Caki2 (cell line): ENCODE measurements at regions not wholly inside any gene's neighbourhood (a gene's known extent, or its start where the extent isn't known, plus 50 kb on each side); places are given as distances from the start of the nearest gene placed in this dataset.

ENCODE experiments used
- DNase-seq: peaks from one replicate; pipeline ENCODE4 v3.0.0-alpha.2; 2015; ENCODE audit warnings: low read depth
- in situ Hi-C: cut with HindIII; loops from 2 replicates; pipeline ENCODE4 v1.10.0; 2016; ENCODE audit warnings: low sequenced_read_pairs, low pct_unique_long_range_greater_than_20kb, mixed read lengths

GRCh38 chr10:42930516-42931192 is 146.2 kb upstream of the RET start:
- in situ Hi-C loops, result no loop called here
- no peak for DNase-seq

DNA sequence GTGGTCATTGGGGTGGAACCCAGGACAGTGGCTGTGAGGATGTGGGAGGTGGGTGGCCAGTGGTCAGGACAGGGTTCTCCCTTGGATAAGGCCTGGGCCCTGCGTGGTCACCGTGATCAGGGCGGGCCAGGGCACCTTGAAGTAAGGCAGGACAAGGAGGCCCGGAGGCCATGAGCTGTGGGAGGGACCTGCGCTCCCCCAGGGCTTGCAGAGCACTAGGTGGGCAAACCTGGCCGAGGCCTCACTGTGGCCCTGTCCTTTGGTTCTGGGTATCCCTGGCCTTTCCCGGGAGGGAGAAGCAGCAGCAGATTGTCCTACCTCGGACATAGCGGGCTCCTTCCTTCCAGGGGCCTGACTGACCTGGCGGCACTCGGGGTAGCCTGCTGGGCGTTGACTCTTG is 144.8 kb upstream of the RET start:
- in situ Hi-C loops, result no loop called here
- no peak for DNase-seq

DNA sequence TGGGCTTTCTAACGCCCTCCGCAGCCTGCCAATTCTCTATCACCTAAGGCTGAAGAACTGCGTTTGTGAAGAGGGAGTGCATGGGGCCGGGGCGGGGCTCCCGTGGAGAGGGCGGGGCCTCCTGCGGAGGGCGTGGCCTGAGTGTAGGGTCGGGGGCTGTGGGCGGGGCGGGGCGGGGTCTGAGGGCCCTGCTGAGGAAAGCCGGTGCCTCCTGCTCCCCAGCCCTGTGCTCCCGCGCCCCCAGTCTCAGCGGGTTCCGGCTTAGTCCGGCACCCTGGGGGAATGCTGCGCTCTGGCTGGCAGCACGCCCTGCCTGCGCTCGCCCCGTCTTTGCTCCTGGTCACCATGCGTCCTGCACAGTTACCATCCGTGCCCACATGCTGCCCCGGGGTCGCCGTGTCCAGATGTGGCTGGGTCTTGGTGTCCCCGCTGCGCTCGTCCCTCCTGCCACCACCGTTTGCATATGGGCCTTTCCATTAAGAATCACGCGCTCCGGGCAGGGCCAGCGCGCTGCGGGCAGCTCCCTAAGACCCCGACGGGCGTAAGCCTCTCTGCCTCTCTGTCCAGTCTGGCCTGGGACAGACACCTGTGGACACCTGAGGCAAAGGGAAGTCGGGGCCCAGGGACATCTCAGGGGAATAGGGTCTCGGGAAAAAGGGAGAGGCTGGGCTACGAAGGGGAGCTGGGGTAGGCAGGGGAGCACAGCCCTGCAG is 144.0 kb upstream of the RET start:
- in situ Hi-C loops, result no loop called here
- DNase-seq, result no peak

DNA sequence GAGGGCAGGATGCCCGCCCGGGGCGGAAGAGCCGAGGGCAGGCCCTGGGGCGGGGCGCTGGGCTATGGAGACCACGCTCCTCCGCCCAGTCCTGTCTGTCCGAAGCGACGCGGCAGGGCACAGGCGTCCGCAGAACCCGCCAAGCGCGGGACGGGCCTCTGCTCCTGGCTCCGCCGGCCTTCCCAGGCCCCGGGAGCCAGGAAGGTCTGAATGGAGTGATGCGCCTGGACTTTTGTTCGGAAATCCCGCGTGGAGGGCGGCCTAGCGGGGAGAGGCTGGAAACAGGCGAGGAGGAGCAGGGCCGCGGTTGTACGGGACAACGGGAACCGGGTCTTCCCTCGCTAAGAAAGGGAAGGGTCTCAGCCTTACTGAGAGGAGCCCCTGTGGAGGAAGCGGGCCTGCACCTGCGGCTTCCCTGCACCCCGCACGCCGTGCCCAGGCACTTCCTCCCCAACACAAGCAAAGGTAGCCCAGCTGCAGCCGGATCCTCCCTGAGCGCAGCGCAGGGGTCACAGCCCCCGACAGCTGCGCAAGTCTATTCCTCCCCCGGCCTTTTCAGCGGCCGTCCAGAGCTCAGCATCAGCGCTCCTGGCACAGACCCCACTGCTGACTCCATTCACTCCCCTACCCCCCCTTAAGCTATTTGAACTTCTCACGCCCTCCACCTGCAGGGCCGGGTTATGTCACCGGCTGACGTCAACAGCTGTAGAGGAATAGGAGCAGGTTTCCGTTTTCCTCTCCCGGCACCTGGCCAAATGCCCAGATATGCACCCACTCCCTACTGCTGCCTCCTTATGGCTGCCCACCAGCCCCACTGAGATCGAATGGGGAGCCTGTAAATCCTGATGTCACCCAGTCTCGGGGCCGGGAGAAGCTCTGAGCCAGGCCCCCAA is 143.2 kb upstream of the RET start:
- DNase-seq, result no peak
- in situ Hi-C loops, result no loop called here

- no peak for DNase-seq
- in situ Hi-C loops, result no loop called here
Observed at GRCh38 chr10:42934351-42934811, 142.5 kb upstream of the RET start.

- DNase-seq, result no peak
- in situ Hi-C loops, result no loop called here
Observed at GRCh38 chr10:42934842-42935241, 142.0 kb upstream of the RET start.

- no peak for DNase-seq
- in situ Hi-C loops, result no loop called here
Observed at GRCh38 chr10:42935466-42935865, 141.4 kb upstream of the RET start.

DNA sequence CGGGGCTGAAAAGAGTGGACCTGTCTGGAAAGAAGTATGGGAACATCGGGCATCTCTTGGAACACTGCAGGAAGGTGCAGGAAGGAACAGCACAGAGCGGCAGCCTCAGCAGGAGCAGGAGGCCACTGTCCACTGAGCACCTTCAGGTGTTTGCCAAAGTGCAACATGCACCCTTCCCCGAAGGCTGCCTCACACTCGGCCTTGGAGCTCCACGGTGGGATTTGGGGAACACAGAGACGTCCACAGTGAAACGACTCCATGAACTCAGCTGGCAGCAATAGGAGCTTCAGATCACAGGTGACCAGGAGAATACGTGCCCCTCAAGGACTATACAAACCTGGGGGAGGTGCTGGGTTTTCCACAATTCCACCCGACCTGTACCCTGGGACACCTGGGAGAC is 140.3 kb upstream of the RET start:
- no peak for DNase-seq
- in situ Hi-C loops, result no loop called here

- DNase-seq, result no peak
- in situ Hi-C loops, result no loop called here
Observed at GRCh38 chr10:42937048-42937447, 139.8 kb upstream of the RET start.

- DNase-seq, result no peak
- in situ Hi-C loops, result no loop called here
Observed at GRCh38 chr10:42937649-42938180, 139.2 kb upstream of the RET start.

- in situ Hi-C loops, result no loop called here
- no peak for DNase-seq
Observed at GRCh38 chr10:42938351-42938750, 138.5 kb upstream of the RET start.

DNA sequence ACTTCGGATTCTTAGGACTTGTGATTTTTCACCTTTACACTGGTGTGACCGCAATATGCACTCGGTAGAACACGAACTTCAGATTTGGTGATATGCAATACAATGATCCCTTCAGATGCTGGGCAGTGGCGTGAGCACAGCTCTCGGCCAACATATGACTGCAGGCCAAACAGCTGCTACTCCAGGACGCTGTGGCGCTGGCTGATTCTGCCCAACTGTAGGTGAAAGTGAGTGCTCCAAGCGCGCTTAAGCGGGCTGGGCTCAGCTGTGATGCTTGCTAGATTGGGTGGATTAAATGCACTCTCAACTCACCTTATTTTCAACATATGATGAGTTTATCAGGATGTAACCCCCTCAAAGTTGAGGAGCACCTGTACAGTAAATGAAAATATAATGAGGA is 137.6 kb upstream of the RET start:
- in situ Hi-C loops, result no loop called here
- DNase-seq, result no peak

- in situ Hi-C loops, result no loop called here
- no peak for DNase-seq
Observed at GRCh38 chr10:42939685-42940366, 137.0 kb upstream of the RET start.

DNA sequence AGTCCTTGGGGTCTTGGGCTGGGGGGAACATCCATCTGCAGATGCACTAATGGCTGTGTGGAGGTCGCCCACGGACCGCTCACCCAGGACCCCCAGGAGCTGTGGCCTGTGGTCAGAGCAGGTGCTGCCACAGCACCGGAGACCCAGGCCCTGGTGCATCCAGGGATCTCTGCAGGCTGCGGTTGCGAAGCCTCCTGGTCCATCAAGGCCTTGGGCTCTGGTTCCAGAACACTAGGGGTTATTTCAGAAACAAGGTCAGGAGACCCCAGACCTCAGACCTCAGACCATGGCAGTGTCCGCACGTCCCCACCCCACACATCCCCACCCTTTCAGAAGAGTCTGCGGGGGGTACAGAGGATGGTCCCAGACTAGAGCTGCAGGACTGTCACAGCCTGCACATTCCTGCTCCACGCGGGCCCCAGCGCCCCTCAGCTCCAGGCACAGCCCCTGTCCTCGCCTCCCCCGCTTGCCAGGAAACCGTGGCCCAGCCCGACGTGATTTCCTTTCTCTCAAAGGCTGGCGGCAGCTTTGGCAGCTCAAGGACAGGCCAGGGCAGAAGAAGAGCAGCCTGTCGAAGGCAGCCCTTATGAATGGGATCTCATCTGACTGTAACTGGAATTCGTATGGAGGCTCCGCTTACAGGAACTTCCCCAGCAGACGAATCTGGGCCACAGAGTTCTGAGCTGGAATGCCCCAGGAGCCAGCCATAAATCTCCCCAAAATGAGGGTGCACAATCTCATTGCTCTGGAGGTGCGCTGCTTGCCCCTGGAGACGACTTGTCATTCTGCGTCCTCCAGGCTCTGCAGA is 136.2 kb upstream of the RET start:
- no peak for DNase-seq
- in situ Hi-C loops, result no loop called here

GRCh38 chr10:42941295-42941644 is 135.6 kb upstream of the RET start:
- in situ Hi-C loops, result no loop called here
- DNase-seq, result no peak

GRCh38 chr10:42941790-42942189 is 135.1 kb upstream of the RET start:
- in situ Hi-C loops, result no loop called here
- no peak for DNase-seq

- DNase-seq, result no peak
- in situ Hi-C loops, result no loop called here
Observed at GRCh38 chr10:42942279-42942950, 134.5 kb upstream of the RET start.
